ENCODE measurements at regions not wholly inside any gene's neighbourhood (a gene's known extent, or its start where the extent isn't known, plus 50 kb on each side); places are given as distances from the start of the nearest gene placed in this dataset.

DNA sequence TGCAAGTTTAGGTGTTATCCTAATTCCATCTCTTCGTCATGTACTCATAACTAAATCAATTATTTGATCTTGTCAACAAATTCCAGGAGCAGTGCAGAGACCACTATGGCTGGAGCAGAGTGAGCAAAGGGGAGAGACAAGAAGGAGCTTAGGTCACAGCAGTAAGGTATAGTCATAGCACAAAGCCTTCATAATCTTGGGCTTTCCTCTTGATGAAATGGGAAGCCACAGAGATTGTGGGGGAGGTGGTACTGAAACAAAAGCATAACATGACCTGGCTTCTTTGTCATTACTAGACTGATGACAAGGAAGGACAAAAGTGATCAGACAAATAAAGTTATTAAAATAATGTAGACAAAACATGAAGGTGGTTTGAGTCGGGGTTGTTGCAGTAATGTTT lies 60.1 kb upstream of the PTGS2 start:
- Histone ChIP-seq H3K18ac (ENCODE audit: low read depth, low read length) (no peak overlapping the region), H3K56ac (ENCODE audit: extremely low read depth, insufficient read depth, low read length) (no peak overlapping the region), H3K4me1 (ENCODE audit: control insufficient read depth, insufficient read depth, low read length) (no peaks in the 10 kb centered on the region), H2AFZ (replicated peaks; ENCODE audit: low read length, poor library complexity) (no peak overlapping the region), H2AK5ac (ENCODE audit: low read depth, low read length) (no peak overlapping the region), H3K27ac (ENCODE audit: insufficient read depth, low read length) (no peak overlapping the region), H3K27me3 (ENCODE audit: control insufficient read depth, insufficient read depth, low read length) (no peaks in the 10 kb centered on the region), H3K9ac (ENCODE audit: low read depth, low read length) (no peak overlapping the region), H3K36me3 (ENCODE audit: control insufficient read depth, insufficient read depth, low read length) (no peaks in the 10 kb centered on the region), H3K4me3 (ENCODE audit: insufficient read depth, low read depth, low read length) (no peak overlapping the region), H3K9me3 (ENCODE audit: control insufficient read depth, insufficient read depth, low read length) (no peaks in the 10 kb centered on the region), H4K5ac (ENCODE audit: low read depth, low read length) (no peak overlapping the region), H4K20me1 (ENCODE audit: insufficient read depth, low read length) (no peaks in the 10 kb centered on the region), H4K91ac (ENCODE audit: insufficient read depth, low read depth, low read length) (no peak overlapping the region), H4K8ac (ENCODE audit: low read depth in 2 of 2, low read length in 2 of 2) (no peak overlapping the region), H3K9me1 (ENCODE audit: insufficient read depth, low read length) (no peaks in the 10 kb centered on the region), H2AK9ac (replicated peaks; ENCODE audit: low read depth, low read length, poor library complexity) (no peak overlapping the region), H2BK15ac (ENCODE audit: low read depth, low read length) (no peak overlapping the region), H3K23ac (ENCODE audit: low read depth, low read length) (no peak overlapping the region), H3K4me2 (ENCODE audit: low read depth, low read length) (no peak overlapping the region), H2BK120ac (ENCODE audit: low read depth, low read length) (no peak overlapping the region), H3K4ac (ENCODE audit: low read depth, low read length) (no peak overlapping the region), H3K79me1 (ENCODE audit: low read depth in 1 of 2, low read length in 2 of 2) (no peaks in the 10 kb centered on the region), H2BK5ac (ENCODE audit: low read depth, low read length, poor library complexity, severe bottlenecking) (no peak overlapping the region), H3K14ac (replicated peaks; ENCODE audit: low read depth, low read length) (no peak overlapping the region), H2BK20ac (ENCODE audit: low read depth, low read length) (no peak overlapping the region)
- ATAC-seq (ENCODE audit: low read depth): no peak
- POLR2A ChIA-PET (ENCODE audit: unreplicated experiment): no interaction called here
- no peak for TF ChIP-seq BHLHE40 (IDR thresholded peaks at IDR 0.05; ENCODE audit: low read depth, low read length)
- no peak for TF ChIP-seq CHD1 (IDR thresholded peaks at IDR 0.05; ENCODE audit: low read depth, low read length)
- TF ChIP-seq SMC3 (IDR thresholded peaks at IDR 0.05; ENCODE audit: low read depth, low read length): no peak
- no peak for TF ChIP-seq RCOR1 (IDR thresholded peaks at IDR 0.05; ENCODE audit: insufficient replicate concordance, low read length)
- TF ChIP-seq POLR2A (IDR thresholded peaks at IDR 0.05; ENCODE audit: low read depth, low read length): no peak
- TF ChIP-seq FOS (IDR thresholded peaks at IDR 0.05; ENCODE audit: low read depth, low read length): no peak
- no peak for TF ChIP-seq MAFK (IDR thresholded peaks at IDR 0.05; ENCODE audit: low read depth, low read length)
- TF ChIP-seq RAD21 (IDR thresholded peaks at IDR 0.05; ENCODE audit: low read length): no peak
- TF ChIP-seq, protein P1, sequence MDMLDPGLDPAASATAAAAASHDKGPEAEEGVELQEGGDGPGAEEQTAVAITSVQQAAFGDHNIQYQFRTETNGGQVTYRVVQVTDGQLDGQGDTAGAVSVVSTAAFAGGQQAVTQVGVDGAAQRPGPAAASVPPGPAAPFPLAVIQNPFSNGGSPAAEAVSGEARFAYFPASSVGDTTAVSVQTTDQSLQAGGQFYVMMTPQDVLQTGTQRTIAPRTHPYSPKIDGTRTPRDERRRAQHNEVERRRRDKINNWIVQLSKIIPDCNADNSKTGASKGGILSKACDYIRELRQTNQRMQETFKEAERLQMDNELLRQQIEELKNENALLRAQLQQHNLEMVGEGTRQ (IDR thresholded peaks at IDR 0.05; ENCODE audit: low read depth, low read length): no peak
- TF ChIP-seq, protein P2, sequence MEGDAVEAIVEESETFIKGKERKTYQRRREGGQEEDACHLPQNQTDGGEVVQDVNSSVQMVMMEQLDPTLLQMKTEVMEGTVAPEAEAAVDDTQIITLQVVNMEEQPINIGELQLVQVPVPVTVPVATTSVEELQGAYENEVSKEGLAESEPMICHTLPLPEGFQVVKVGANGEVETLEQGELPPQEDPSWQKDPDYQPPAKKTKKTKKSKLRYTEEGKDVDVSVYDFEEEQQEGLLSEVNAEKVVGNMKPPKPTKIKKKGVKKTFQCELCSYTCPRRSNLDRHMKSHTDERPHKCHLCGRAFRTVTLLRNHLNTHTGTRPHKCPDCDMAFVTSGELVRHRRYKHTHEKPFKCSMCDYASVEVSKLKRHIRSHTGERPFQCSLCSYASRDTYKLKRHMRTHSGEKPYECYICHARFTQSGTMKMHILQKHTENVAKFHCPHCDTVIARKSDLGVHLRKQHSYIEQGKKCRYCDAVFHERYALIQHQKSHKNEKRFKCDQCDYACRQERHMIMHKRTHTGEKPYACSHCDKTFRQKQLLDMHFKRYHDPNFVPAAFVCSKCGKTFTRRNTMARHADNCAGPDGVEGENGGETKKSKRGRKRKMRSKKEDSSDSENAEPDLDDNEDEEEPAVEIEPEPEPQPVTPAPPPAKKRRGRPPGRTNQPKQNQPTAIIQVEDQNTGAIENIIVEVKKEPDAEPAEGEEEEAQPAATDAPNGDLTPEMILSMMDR (conservative IDR thresholded peaks at IDR 0.05; ENCODE audit: low read depth, low read length): no peak
- TF ChIP-seq, protein P3, sequence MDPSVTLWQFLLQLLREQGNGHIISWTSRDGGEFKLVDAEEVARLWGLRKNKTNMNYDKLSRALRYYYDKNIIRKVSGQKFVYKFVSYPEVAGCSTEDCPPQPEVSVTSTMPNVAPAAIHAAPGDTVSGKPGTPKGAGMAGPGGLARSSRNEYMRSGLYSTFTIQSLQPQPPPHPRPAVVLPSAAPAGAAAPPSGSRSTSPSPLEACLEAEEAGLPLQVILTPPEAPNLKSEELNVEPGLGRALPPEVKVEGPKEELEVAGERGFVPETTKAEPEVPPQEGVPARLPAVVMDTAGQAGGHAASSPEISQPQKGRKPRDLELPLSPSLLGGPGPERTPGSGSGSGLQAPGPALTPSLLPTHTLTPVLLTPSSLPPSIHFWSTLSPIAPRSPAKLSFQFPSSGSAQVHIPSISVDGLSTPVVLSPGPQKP (IDR thresholded peaks at IDR 0.05; ENCODE audit: borderline replicate concordance, low read depth, low read length): no peak
- TF ChIP-seq RFX5 (IDR thresholded peaks at IDR 0.05; ENCODE audit: low read depth, low read length): no peak
- no peak for TF ChIP-seq CEBPB (IDR thresholded peaks at IDR 0.05; ENCODE audit: low read depth, low read length)
- TF ChIP-seq MXI1 (IDR thresholded peaks at IDR 0.05; ENCODE audit: borderline replicate concordance, low read depth, low read length): no peak
- TF ChIP-seq MAZ (IDR thresholded peaks at IDR 0.05; ENCODE audit: borderline replicate concordance, low read depth, low read length): no peak
- BruUV-seq (replicated peaks): no TSS peak
- in situ Hi-C loops (cut with MboI; ENCODE audit: low sequenced_read_pairs) (no loop called here), intact Hi-C loops (cut with micrococcal nuclease) (no loop called here), dilution Hi-C loops (cut with HindIII; ENCODE audit: low sequenced_read_pairs, unreplicated experiment) (no loop called here)
- CTCF ChIA-PET: no interaction called here
- no peak for DNase-seq
- WGBS, 2 experiments (ENCODE audit: extremely low coverage in 2 of 2, insufficient read length in 1 of 2): no CpG with 5 or more reads among the region's 2 CpGs
